H9 (cell line): ENCODE measurements at regions not wholly inside any gene's neighbourhood (a gene's known extent, or its start where the extent isn't known, plus 50 kb on each side); places are given as distances from the start of the nearest gene placed in this dataset.

Source experiments
- DNase-seq: peaks from one replicate; pipeline ENCODE4 v3.0.0-alpha.2; 2017
- H2AFZ ChIP-seq: one replicate; pipeline ENCODE4 v1.6.1; 2013; ENCODE audit warnings: mild to moderate bottlenecking, low read length, control low read depth, moderate library complexity
- H2AK5ac ChIP-seq: 2 replicates; pipeline ENCODE4 v1.6.1; 2013; ENCODE audit warnings: low read length, control low read depth, mixed read lengths; ENCODE audit not compliant: insufficient read length
- H2BK120ac ChIP-seq: one replicate; pipeline ENCODE4 v1.6.1; 2013; ENCODE audit warnings: low read depth, mild to moderate bottlenecking, low read length, control low read depth, inconsistent platforms; ENCODE audit not compliant: poor library complexity, severe bottlenecking
- H2BK12ac ChIP-seq: 2 replicates; pipeline ENCODE4 v1.6.1; 2013; ENCODE audit warnings: low read length, control low read depth, mixed read lengths, low read depth; ENCODE audit not compliant: insufficient read length
- H2BK15ac ChIP-seq: 2 replicates; pipeline ENCODE4 v1.6.1; 2013; ENCODE audit warnings: low read depth, low read length, control low read depth
- H2BK20ac ChIP-seq: one replicate; pipeline ENCODE4 v1.6.1; 2013; ENCODE audit warnings: low read depth, mild to moderate bottlenecking, low read length, control low read depth, inconsistent platforms; ENCODE audit not compliant: poor library complexity, severe bottlenecking
- H2BK5ac ChIP-seq: 2 replicates; pipeline ENCODE4 v1.6.1; 2013; ENCODE audit warnings: low read length, control low read depth, mixed read lengths; ENCODE audit not compliant: insufficient read length
- H3K14ac ChIP-seq: 2 replicates; pipeline ENCODE4 v1.6.1; 2013; ENCODE audit warnings: low read length, control low read depth; ENCODE audit not compliant: insufficient read depth
- H3K18ac ChIP-seq: 2 replicates; pipeline ENCODE4 v1.6.1; 2013; ENCODE audit warnings: low read depth, mild to moderate bottlenecking, mixed read lengths, low read length, control low read depth; ENCODE audit not compliant: insufficient read length
- H3K23ac ChIP-seq: 2 replicates; pipeline ENCODE4 v1.6.1; 2013; ENCODE audit warnings: low read length, control low read depth, mixed read lengths, low read depth; ENCODE audit not compliant: insufficient read length
- H3K23me2 ChIP-seq: 2 replicates; pipeline ENCODE4 v1.6.1; 2013; ENCODE audit warnings: low read depth, mild to moderate bottlenecking, mixed read lengths, low read length, control low read depth; ENCODE audit not compliant: insufficient read length, poor library complexity, severe bottlenecking
- H3K27ac ChIP-seq: 2 replicates; pipeline ENCODE4 v1.5.1; 2013; ENCODE audit warnings: low read length, control low read depth, mixed read lengths, low read depth; ENCODE audit not compliant: insufficient read length
- H3K27me3 ChIP-seq: 2 replicates; pipeline ENCODE4 v1.6.1; 2013; ENCODE audit warnings: low read length, control low read depth, inconsistent platforms; ENCODE audit not compliant: insufficient read depth
- H3K4ac ChIP-seq: 2 replicates; pipeline ENCODE4 v1.6.1; 2013; ENCODE audit warnings: low read depth, mild to moderate bottlenecking, control low read depth, inconsistent platforms, low read length, moderate library complexity
- H3K4me1 ChIP-seq: 2 replicates; pipeline ENCODE4 v1.6.1; 2013; ENCODE audit warnings: low read length, control low read depth, inconsistent platforms; ENCODE audit not compliant: insufficient read depth
- H3K4me2 ChIP-seq: 2 replicates; pipeline ENCODE4 v1.6.1; 2013; ENCODE audit warnings: low read length, control low read depth, mixed read lengths; ENCODE audit not compliant: insufficient read length, insufficient read depth
- H3K56ac ChIP-seq: 2 replicates; pipeline ENCODE4 v1.6.1; 2013; ENCODE audit warnings: low read depth, mild to moderate bottlenecking, mixed read lengths, low read length, control low read depth; ENCODE audit not compliant: insufficient read length
- H3K79me1 ChIP-seq: 2 replicates; pipeline ENCODE4 v1.6.1; 2013; ENCODE audit warnings: low read depth, mild to moderate bottlenecking, moderate library complexity, low read length, control low read depth, inconsistent platforms; ENCODE audit not compliant: insufficient read depth, poor library complexity, severe bottlenecking
- H3K79me2 ChIP-seq: 2 replicates; pipeline ENCODE4 v1.6.1; 2013; ENCODE audit warnings: low read length, control low read depth, inconsistent platforms; ENCODE audit not compliant: insufficient read depth
- H3K9ac ChIP-seq: 2 replicates; pipeline ENCODE4 v1.6.1; 2013; ENCODE audit warnings: low read length, control low read depth, mixed read lengths; ENCODE audit not compliant: insufficient read length; ENCODE audit errors: extremely low read depth
- H3K9me3 ChIP-seq: one replicate; pipeline ENCODE4 v1.6.1; 2013; ENCODE audit warnings: low read depth, low read length, inconsistent platforms; ENCODE audit not compliant: control insufficient read depth
- H3T11ph ChIP-seq: one replicate; pipeline ENCODE4 v1.6.1; 2013; ENCODE audit warnings: mild to moderate bottlenecking, low read length, control low read depth, inconsistent platforms
- H4K20me1 ChIP-seq: one replicate; pipeline ENCODE4 v1.6.1; 2013; ENCODE audit not compliant: control insufficient read depth, insufficient read length, insufficient read depth
- H4K5ac ChIP-seq: 2 replicates; pipeline ENCODE4 v1.6.1; 2013; ENCODE audit warnings: low read depth, mild to moderate bottlenecking, mixed read lengths, low read length, control low read depth; ENCODE audit not compliant: insufficient read length
- H4K8ac ChIP-seq: replicated peaks from 2 replicates; pipeline ENCODE4 v1.6.1; 2013; ENCODE audit warnings: low read length, control low read depth, mixed read lengths, low read depth; ENCODE audit not compliant: insufficient read length
- H4K91ac ChIP-seq: 2 replicates; pipeline ENCODE4 v1.6.1; 2013; ENCODE audit warnings: low read depth, mild to moderate bottlenecking, moderate library complexity, mixed read lengths, low read length, control low read depth; ENCODE audit not compliant: insufficient read length
- H3K27ac Mint-ChIP-seq, 3 experiments: 2 replicates in 2 of 3; 3 replicates in 1 of 3; pipeline ENCODE4 v1.8.0; 2020 to 2021; ENCODE audit warnings: mixed read lengths in 3 of 3, mild to moderate bottlenecking in 1 of 3, moderate library complexity in 1 of 3
- H3K27me3 Mint-ChIP-seq: 2 replicates; pipeline ENCODE4 v1.8.0; 2021; ENCODE audit warnings: low read depth, mild to moderate bottlenecking, moderate library complexity, mixed read lengths
- H3K36me3 Mint-ChIP-seq, 3 experiments: 2 replicates in 2 of 3; 3 replicates in 1 of 3; pipeline ENCODE4 v1.8.0; 2020 to 2021; ENCODE audit warnings: low read depth in 3 of 3, mixed read lengths in 3 of 3; ENCODE audit not compliant: insufficient read depth in 1 of 3
- H3K4me1 Mint-ChIP-seq, 2 experiments: 2 replicates each; pipeline ENCODE4 v1.8.0; 2020; ENCODE audit warnings: mixed read lengths in 2 of 2
- H3K4me3 Mint-ChIP-seq, 2 experiments: 2 replicates in 1 of 2; 3 replicates in 1 of 2; pipeline ENCODE4 v1.8.0; 2020 to 2021; ENCODE audit warnings: mild to moderate bottlenecking in 2 of 2, mixed read lengths in 2 of 2, moderate library complexity in 1 of 2
- H3K9me3 Mint-ChIP-seq, 2 experiments: 2 replicates in 1 of 2; 3 replicates in 1 of 2; pipeline ENCODE4 v1.8.0; 2020; ENCODE audit warnings: mild to moderate bottlenecking in 2 of 2, mixed read lengths in 2 of 2, moderate library complexity in 1 of 2
- CTCF ChIP-seq: fragments of 200-600 bp; sonication (generic); conservative IDR thresholded peaks from 3 replicates; pipeline ENCODE4 v1.8.0; 2021; ENCODE audit warnings: antibody characterized with exemption, mild to moderate bottlenecking
- WGBS: extraction: QIAGEN DNeasy Blood & Tissue Kit; methylation state at CpG from one replicate; pipeline ENCODE4 v1.1.7; 2013; ENCODE audit warnings: missing lambda C conversion rate, low lambda C conversion rate, mixed read lengths; ENCODE audit not compliant: insufficient read length; ENCODE audit errors: extremely low coverage; 5-methylcytosine and 5-hydroxymethylcytosine counted together

- Mint-ChIP-seq H3K9me3 (peaks cover 13 to 15% of the 10 kb centered on the region in 2 experiments), H3K4me1 (no peaks in the 10 kb centered on the region), H3K27ac (no peak overlapping the region), H3K36me3 (peaks cover 4 to 8% (median 6%) of the 10 kb centered on the region in 3 experiments; a peak in 6 of 7 replicates), H3K27me3 (no peaks in the 10 kb centered on the region), H3K4me3 (no peak overlapping the region)
- H3K4ac ChIP-seq, result no peak overlapping the region
- H4K8ac ChIP-seq, result no peak overlapping the region
- no peak overlapping the region for H3K9ac ChIP-seq
- H3K56ac ChIP-seq, result no peak overlapping the region
- H4K91ac ChIP-seq, result no peak overlapping the region
- no peak overlapping the region for H4K5ac ChIP-seq
- H3K4me2 ChIP-seq, result no peak overlapping the region
- H4K20me1 ChIP-seq, result no peaks in the 10 kb centered on the region
- no peak overlapping the region for H2BK120ac ChIP-seq
- no peak overlapping the region for H2BK15ac ChIP-seq
- H3K27me3 ChIP-seq, result no peaks in the 10 kb centered on the region
- no peaks in the 10 kb centered on the region for H3K79me1 ChIP-seq
- no peak overlapping the region for H3K27ac ChIP-seq
- DNase-seq, result no peak
- no peak overlapping the region for H2AFZ ChIP-seq
- no peak overlapping the region for H2BK20ac ChIP-seq
- H2AK5ac ChIP-seq, result no peak overlapping the region
- no peak overlapping the region for H3K14ac ChIP-seq
- no peak overlapping the region for H3K23ac ChIP-seq
- H2BK5ac ChIP-seq, result no peak overlapping the region
- H2BK12ac ChIP-seq, result no peak overlapping the region
- no peaks in the 10 kb centered on the region for H3K4me1 ChIP-seq
- no peaks in the 10 kb centered on the region for H3K79me2 ChIP-seq
- H3K23me2 ChIP-seq, result no peaks in the 10 kb centered on the region
- WGBS, result no CpG with 5 or more reads among the region's 3 CpGs
- H3T11ph ChIP-seq, result no peak overlapping the region
- H3K9me3 ChIP-seq, result no peaks in the 10 kb centered on the region
- no peak for TF ChIP-seq CTCF
- H3K18ac ChIP-seq, result no peak overlapping the region
These were observed 838.2 kb downstream of the RAPGEF2 start for GRCh38 chr4:159941076-159941475.
